Coronary artery (tissue), 2 donors: ENCODE measurements at regions not wholly inside any gene's neighbourhood (a gene's known extent, or its start where the extent isn't known, plus 50 kb on each side); places are given as distances from the start of the nearest gene placed in this dataset.

Source experiments
- DNase-seq: peaks from one replicate; pipeline ENCODE4 v3.0.0-alpha.2; 2017; ENCODE audit warnings: low spot score
- H3K27ac ChIP-seq, 2 donors: fragments of 200-600 bp; sonication (generic); one replicate each; pipeline ENCODE4 v1.5.1; 2016 to 2019
- H3K4me3 ChIP-seq: fragments of 200-600 bp; sonication (generic); 2 replicates; pipeline ENCODE4 v1.5.1; 2016; ENCODE audit warnings: mild to moderate bottlenecking, moderate library complexity
- TF ChIP-seq, protein P1 (sequence below): fragments of 200-600 bp; sonication (generic); IDR thresholded peaks from one replicate; pipeline ENCODE4 v1.5.1; 2019; ENCODE audit warnings: antibody characterized with exemption

DNA sequence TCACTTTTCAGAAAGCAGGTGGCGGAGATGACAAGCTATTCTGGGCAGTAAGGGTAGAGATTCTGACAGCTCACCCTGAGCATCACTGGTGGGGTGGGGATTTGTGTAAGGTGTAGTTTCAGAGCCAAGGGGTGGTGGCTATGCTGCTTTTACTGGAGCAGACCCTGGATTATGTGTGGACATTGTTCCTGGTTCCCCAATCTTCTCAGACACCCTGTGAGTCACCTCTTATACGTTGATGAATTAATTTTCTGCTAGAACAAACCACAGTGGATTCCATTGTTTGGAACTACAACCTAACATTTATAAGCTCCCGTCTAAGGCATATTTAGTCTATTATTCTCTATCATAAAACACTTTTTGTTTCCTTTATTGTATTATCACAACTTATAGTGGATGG, 169.5 kb upstream of the COL8A1 start:
- Histone ChIP-seq H3K4me3 (no peak overlapping the region), H3K27ac (no peak overlapping the region)
- TF ChIP-seq, protein P1, sequence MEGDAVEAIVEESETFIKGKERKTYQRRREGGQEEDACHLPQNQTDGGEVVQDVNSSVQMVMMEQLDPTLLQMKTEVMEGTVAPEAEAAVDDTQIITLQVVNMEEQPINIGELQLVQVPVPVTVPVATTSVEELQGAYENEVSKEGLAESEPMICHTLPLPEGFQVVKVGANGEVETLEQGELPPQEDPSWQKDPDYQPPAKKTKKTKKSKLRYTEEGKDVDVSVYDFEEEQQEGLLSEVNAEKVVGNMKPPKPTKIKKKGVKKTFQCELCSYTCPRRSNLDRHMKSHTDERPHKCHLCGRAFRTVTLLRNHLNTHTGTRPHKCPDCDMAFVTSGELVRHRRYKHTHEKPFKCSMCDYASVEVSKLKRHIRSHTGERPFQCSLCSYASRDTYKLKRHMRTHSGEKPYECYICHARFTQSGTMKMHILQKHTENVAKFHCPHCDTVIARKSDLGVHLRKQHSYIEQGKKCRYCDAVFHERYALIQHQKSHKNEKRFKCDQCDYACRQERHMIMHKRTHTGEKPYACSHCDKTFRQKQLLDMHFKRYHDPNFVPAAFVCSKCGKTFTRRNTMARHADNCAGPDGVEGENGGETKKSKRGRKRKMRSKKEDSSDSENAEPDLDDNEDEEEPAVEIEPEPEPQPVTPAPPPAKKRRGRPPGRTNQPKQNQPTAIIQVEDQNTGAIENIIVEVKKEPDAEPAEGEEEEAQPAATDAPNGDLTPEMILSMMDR = no peak
- DNase-seq = no peak

DNA sequence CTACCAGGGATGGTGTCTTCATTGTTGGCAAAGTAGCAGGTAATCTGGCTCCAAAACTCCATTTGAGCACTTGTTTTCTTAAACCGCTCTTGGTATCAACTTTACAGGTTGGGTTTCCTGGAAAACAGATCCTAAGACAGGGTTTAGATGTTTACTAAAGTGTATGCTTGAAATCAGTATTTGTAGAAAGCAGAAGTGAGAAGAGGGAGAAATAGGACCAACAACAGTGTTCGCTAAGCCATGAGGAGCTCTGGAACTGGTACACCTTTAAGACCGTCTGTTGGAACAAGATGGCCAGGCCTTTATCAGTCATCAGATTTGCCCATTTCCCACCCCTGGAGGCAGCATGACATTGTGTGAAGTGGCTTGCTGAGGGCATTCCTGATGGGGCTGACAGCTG, 171.0 kb upstream of the COL8A1 start:
- Histone ChIP-seq H3K4me3 (no peak overlapping the region), H3K27ac (no peak overlapping the region)
- TF ChIP-seq, protein P1 = no peak
- no peak for DNase-seq

DNA sequence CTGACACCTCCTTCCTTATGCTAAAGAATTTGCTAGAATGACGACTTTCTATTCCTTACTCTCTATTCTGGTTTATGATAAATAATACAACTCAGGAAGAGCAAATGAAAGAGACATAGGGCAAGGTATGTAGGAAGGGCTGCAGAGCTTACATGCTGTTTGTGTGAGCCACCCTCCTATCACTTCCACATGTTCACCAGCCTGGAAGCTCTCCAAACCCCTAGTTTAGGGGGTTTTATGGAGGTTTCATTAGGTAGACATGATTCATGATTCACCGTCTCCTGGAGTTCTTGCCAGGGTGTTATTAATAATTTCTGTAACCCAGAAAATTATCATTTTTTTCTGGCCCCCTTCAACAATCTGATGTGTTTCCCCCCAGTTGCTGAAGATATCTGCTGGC, 172.1 kb upstream of the COL8A1 start:
- TF ChIP-seq, protein P1 = no peak
- H3K4me3 ChIP-seq = no peak overlapping the region
- DNase-seq = no peak
- H3K27ac ChIP-seq = no peak overlapping the region

GRCh38 chr3:99458013-99458412, 180.4 kb upstream of the COL8A1 start:
- TF ChIP-seq, protein P1 = no peak
- no peak for DNase-seq
- Histone ChIP-seq H3K4me3 (no peak overlapping the region), H3K27ac (no peak overlapping the region)

GRCh38 chr3:99442599-99442998, 195.8 kb upstream of the COL8A1 start:
- H3K4me3 ChIP-seq = no peak overlapping the region
- no peak overlapping the region for H3K27ac ChIP-seq
- DNase-seq = no peak
- TF ChIP-seq, protein P1 = no peak

DNA sequence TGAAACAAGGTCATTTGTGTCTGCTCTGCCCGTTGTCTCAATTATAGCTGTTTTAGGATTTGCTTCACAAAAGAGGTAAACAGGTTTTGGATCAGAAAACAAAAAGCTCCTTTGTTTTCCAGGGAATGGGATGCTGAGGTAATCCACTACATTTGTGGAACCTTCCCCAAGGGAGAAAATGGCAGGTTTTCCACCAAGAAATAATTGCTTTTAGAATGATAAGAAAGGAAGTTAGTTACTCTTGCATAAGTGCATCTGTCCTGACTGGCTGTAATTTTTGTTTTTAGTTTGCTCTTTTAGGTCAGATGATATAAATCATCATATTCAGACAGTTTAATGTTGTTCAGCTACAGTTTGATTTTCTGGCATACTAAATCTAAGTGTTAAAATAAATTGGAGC, 198.5 kb upstream of the COL8A1 start:
- Histone ChIP-seq H3K4me3 (no peak overlapping the region), H3K27ac (no peak overlapping the region)
- DNase-seq = no peak
- TF ChIP-seq, protein P1 = no peak

- TF ChIP-seq, protein P1 = no peak
- Histone ChIP-seq H3K27ac (no peak overlapping the region), H3K4me3 (no peak overlapping the region)
- DNase-seq = no peak
Measured at GRCh38 chr3:99434190-99434589, 204.2 kb upstream of the COL8A1 start.
